DOHH2 (cell line): ENCODE measurements at regions not wholly inside any gene's neighbourhood (a gene's known extent, or its start where the extent isn't known, plus 50 kb on each side); places are given as distances from the start of the nearest gene placed in this dataset.

ENCODE experiments used
- H3F3A ChIP-seq: fragments of 200-600 bp; sonication (generic), shearing (Covaris generic); 2 replicates; pipeline ENCODE4 v1.6.0; 2016; ENCODE audit warnings: antibody characterized with exemption, mild to moderate bottlenecking; ENCODE audit not compliant: control insufficient read depth, insufficient read depth
- H3K27ac ChIP-seq: fragments of 200-600 bp; sonication (generic); 2 replicates; pipeline ENCODE4 v1.5.1; 2014; ENCODE audit warnings: low read depth, mild to moderate bottlenecking, low read length, moderate library complexity
- H3K27me3 ChIP-seq: fragments of 200-600 bp; sonication (generic); 2 replicates; pipeline ENCODE4 v1.6.1; 2014; ENCODE audit warnings: mild to moderate bottlenecking, low read length, mixed read lengths; ENCODE audit not compliant: control insufficient read depth
- H3K36me3 ChIP-seq: fragments of 200-600 bp; sonication (generic); 2 replicates; pipeline ENCODE4 v1.6.1; 2014; ENCODE audit warnings: mild to moderate bottlenecking, low read length, moderate library complexity, mixed read lengths; ENCODE audit not compliant: control insufficient read depth
- H3K4me1 ChIP-seq: fragments of 200-600 bp; sonication (generic); 2 replicates; pipeline ENCODE4 v1.6.1; 2014; ENCODE audit warnings: mild to moderate bottlenecking, low read length, mixed read lengths; ENCODE audit not compliant: control insufficient read depth
- H3K4me2 ChIP-seq: fragments of 200-600 bp; sonication (generic); 2 replicates; pipeline ENCODE4 v1.6.0; 2014; ENCODE audit warnings: mild to moderate bottlenecking, low read length, moderate library complexity
- H3K4me3 ChIP-seq: fragments of 200-600 bp; sonication (generic); 2 replicates; pipeline ENCODE4 v1.5.1; 2014; ENCODE audit warnings: mild to moderate bottlenecking, low read length, mixed read lengths
- H3K79me2 ChIP-seq: fragments of 200-600 bp; sonication (generic); 2 replicates; pipeline ENCODE4 v1.6.1; 2014; ENCODE audit warnings: mild to moderate bottlenecking, low read length, mixed read lengths; ENCODE audit not compliant: control insufficient read depth
- H3K9me2 ChIP-seq: fragments of 200-600 bp; sonication (generic); replicated peaks from 2 replicates; pipeline ENCODE4 v1.6.1; 2014; ENCODE audit warnings: mild to moderate bottlenecking, low read length, mixed read lengths; ENCODE audit not compliant: control insufficient read depth
- H3K9me3 ChIP-seq: fragments of 200-600 bp; sonication (generic); 2 replicates; pipeline ENCODE4 v1.6.1; 2014; ENCODE audit warnings: antibody characterized with exemption, low read length, mixed read lengths; ENCODE audit not compliant: control insufficient read depth, insufficient read depth
- H4K20me1 ChIP-seq: fragments of 200-600 bp; sonication (generic); 2 replicates; pipeline ENCODE4 v1.6.0; 2014; ENCODE audit warnings: low read depth, mild to moderate bottlenecking, antibody characterized with exemption, low read length, moderate library complexity; ENCODE audit not compliant: control insufficient read depth, insufficient read depth
- EZH2phosphoT487 ChIP-seq: fragments of 200-600 bp; sonication (generic); IDR thresholded peaks from 2 replicates; pipeline ENCODE4 v1.6.1; 2017; ENCODE audit warnings: borderline replicate concordance, mild to moderate bottlenecking, antibody characterized with exemption, low read length, moderate library complexity, mixed read lengths
- TF ChIP-seq, protein P1 (sequence below): fragments of 200-600 bp; sonication (generic); IDR thresholded peaks from one replicate; pipeline ENCODE4 v1.5.1; 2014; ENCODE audit warnings: antibody characterized with exemption, mild to moderate bottlenecking, low read depth, low read length; ENCODE audit not compliant: poor library complexity, severe bottlenecking

DNA sequence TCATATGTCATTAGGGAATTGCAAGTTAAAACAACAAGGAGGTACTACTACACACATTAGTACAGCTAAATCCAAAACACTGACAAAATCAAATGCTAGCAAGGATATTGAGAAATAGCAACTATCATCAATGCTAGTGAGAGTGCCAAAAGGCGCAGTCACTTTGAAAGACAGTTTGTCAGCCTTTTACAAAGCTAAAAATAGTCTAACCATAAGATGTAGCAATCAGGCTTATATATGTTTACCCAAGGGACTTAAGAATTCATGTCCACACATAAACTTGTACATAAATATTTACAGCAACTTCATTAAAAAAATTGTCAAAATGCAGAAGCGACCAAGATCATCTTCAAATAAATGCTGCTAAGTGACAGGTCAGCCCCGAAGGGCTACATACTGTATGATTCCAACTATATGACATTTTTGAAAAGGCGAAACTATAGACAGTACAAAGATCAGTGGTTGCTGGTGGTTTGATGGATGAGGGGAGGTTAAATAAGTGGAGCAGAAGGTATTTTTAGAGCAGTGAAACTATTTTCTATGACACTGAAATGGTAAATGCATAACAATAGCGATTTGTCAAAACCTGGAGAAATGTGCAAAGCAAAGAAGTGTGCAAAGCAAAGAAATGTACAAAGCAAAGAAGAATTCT lies 704.8 kb downstream of the ARAP2 start:
- Histone ChIP-seq H3K4me1 (no peaks in the 10 kb centered on the region), H3K4me3 (no peak overlapping the region), H3K27ac (no peak overlapping the region), H3K4me2 (no peak overlapping the region), H3K79me2 (no peaks in the 10 kb centered on the region), H3K9me2 (no peaks in the 10 kb centered on the region), H3K27me3 (no peaks in the 10 kb centered on the region), H3K9me3 (no peaks in the 10 kb centered on the region), H3K36me3 (no peaks in the 10 kb centered on the region), H3F3A (no peaks in the 10 kb centered on the region), H4K20me1 (no peaks in the 10 kb centered on the region)
- no peak for TF ChIP-seq EZH2phosphoT487
- TF ChIP-seq, protein P1, sequence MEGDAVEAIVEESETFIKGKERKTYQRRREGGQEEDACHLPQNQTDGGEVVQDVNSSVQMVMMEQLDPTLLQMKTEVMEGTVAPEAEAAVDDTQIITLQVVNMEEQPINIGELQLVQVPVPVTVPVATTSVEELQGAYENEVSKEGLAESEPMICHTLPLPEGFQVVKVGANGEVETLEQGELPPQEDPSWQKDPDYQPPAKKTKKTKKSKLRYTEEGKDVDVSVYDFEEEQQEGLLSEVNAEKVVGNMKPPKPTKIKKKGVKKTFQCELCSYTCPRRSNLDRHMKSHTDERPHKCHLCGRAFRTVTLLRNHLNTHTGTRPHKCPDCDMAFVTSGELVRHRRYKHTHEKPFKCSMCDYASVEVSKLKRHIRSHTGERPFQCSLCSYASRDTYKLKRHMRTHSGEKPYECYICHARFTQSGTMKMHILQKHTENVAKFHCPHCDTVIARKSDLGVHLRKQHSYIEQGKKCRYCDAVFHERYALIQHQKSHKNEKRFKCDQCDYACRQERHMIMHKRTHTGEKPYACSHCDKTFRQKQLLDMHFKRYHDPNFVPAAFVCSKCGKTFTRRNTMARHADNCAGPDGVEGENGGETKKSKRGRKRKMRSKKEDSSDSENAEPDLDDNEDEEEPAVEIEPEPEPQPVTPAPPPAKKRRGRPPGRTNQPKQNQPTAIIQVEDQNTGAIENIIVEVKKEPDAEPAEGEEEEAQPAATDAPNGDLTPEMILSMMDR: no peak

DNA sequence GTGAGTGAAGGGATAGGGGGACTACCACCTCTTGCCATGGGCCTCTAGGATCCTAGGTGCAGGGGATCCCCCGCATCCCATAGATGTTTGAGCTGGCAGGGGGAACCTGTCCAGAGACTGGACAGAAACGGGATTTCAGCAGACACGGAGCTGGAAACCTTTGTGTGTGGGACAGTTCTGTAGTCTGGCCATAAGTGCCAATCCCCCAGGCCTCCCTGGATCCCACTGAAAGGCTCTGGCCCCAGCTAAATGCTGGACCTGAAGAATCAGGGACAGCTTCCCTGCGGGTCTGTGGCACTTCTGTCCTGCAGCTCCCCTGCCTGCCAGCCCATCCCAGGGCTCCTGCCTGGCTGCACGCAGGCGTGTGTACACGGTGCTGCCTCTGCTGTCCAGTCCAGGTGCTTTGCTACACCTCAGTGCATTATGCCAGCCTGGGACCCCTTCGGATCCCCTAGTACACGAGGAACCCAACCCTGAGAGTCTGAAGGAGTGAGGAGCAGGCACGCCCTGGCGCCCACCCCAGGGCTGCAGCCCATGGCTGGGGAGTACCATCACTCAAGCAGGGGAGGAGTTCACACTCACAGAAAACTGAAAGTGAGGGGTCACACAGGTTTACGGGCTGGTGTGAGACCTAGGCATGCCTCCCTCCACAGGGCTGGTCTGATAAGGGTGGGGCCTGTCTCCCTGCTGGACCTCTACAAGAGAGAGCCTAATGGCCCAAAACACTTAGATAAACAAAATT lies 703.0 kb downstream of the ARAP2 start:
- H3K4me3 ChIP-seq: no peak overlapping the region
- H3K9me2 ChIP-seq: no peaks in the 10 kb centered on the region
- no peaks in the 10 kb centered on the region for H3F3A ChIP-seq
- no peaks in the 10 kb centered on the region for H3K4me1 ChIP-seq
- no peaks in the 10 kb centered on the region for H4K20me1 ChIP-seq
- H3K79me2 ChIP-seq: no peaks in the 10 kb centered on the region
- no peak overlapping the region for H3K4me2 ChIP-seq
- H3K9me3 ChIP-seq: no peaks in the 10 kb centered on the region
- no peaks in the 10 kb centered on the region for H3K36me3 ChIP-seq
- no peak overlapping the region for H3K27ac ChIP-seq
- H3K27me3 ChIP-seq: no peaks in the 10 kb centered on the region
- no peak for TF ChIP-seq EZH2phosphoT487
- TF ChIP-seq, protein P1: no peak

DNA sequence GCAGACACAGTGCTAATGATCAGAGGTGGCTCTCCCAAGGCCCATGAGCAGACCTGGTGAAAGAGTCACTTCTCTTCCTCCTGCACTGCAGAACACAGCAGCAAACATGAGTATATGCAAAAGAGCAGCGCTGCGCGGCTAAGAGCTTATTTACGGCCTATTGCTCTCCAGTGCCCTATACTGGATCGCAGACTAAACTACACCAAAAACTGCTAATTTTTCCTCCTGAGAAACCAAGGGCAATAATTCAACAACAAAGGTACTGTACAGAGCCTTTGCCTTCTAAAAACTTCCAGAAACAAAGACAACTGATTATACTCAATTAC lies 702.5 kb downstream of the ARAP2 start:
- no peaks in the 10 kb centered on the region for H3K9me2 ChIP-seq
- no peak overlapping the region for H3K27ac ChIP-seq
- H3F3A ChIP-seq: no peaks in the 10 kb centered on the region
- no peaks in the 10 kb centered on the region for H3K36me3 ChIP-seq
- H3K9me3 ChIP-seq: no peaks in the 10 kb centered on the region
- TF ChIP-seq, protein P1: no peak
- TF ChIP-seq EZH2phosphoT487: no peak
- H3K4me2 ChIP-seq: no peak overlapping the region
- no peak overlapping the region for H3K4me3 ChIP-seq
- no peaks in the 10 kb centered on the region for H4K20me1 ChIP-seq
- no peaks in the 10 kb centered on the region for H3K4me1 ChIP-seq
- H3K27me3 ChIP-seq: no peaks in the 10 kb centered on the region
- H3K79me2 ChIP-seq: no peaks in the 10 kb centered on the region
